Activated B cell treated with CpG ODN at 0.5 μM for 24 hours (primary cell): ENCODE measurements at regions not wholly inside any gene's neighbourhood (a gene's known extent, or its start where the extent isn't known, plus 50 kb on each side); places are given as distances from the start of the nearest gene placed in this dataset.

Experiments used
- ATAC-seq: fragments of 200-7000 bp; cut with Tn5 transposase; one replicate; pipeline ENCODE4 v1.10.0; 2021; ENCODE audit warnings: low read depth, mild to moderate bottlenecking, moderate library complexity
- CTCF ChIA-PET: fragments of 350-600 bp; sonication (Branson Sonifier 250); formaldehyde crosslinking; loops from one replicate; lab custom pipeline; 2021; ENCODE audit warnings: antibody characterized with exemption; lab: Charles Lee
- POLR2A ChIA-PET: fragments of 350-600 bp; sonication (Branson Sonifier 250); formaldehyde crosslinking; loops from one replicate; lab custom pipeline; 2021; ENCODE audit warnings: antibody characterized with exemption; lab: Charles Lee
- DNase-seq: peaks from one replicate; pipeline ENCODE4 v3.0.0; 2022
- H3K27ac Mint-ChIP-seq: one replicate; pipeline ENCODE4 v1.8.0; 2020; ENCODE audit warnings: mixed read lengths
- H3K27me3 Mint-ChIP-seq: one replicate; pipeline ENCODE4 v1.8.0; 2021; ENCODE audit warnings: mixed read lengths
- H3K36me3 Mint-ChIP-seq: one replicate; pipeline ENCODE4 v1.8.0; 2021; ENCODE audit warnings: low read depth, mixed read lengths
- H3K4me1 Mint-ChIP-seq: one replicate; pipeline ENCODE4 v1.8.0; 2021; ENCODE audit warnings: mixed read lengths
- H3K4me3 Mint-ChIP-seq: one replicate; pipeline ENCODE4 v1.8.0; 2020; ENCODE audit warnings: mild to moderate bottlenecking, mixed read lengths
- H3K9me3 Mint-ChIP-seq: one replicate; pipeline ENCODE4 v1.8.0; 2020; ENCODE audit warnings: mixed read lengths
- CTCF ChIP-seq: fragments of 200-600 bp; IDR thresholded peaks from one replicate; pipeline ENCODE4 v1.8.0; 2022; ENCODE audit warnings: antibody characterized with exemption, mild to moderate bottlenecking
- intact Hi-C: fragments of 100-400 bp; cut with micrococcal nuclease; formaldehyde crosslinking; loops from one replicate; pipeline ENCODE4 v1.15.1; 2024

GRCh38 chr6:154604119-154604518 is 93.6 kb upstream of the CNKSR3 start:
- Mint-ChIP-seq H3K27ac (no peak overlapping the region), H3K4me1 (peaks cover 32% of the 10 kb centered on the region), H3K4me3 (no peak overlapping the region), H3K36me3 (no peaks in the 10 kb centered on the region), H3K9me3 (no peaks in the 10 kb centered on the region), H3K27me3 (no peaks in the 10 kb centered on the region)
- DNase-seq, result no peak
- CTCF ChIA-PET, result no interaction called here
- POLR2A ChIA-PET, result no interaction called here
- intact Hi-C loops, result no loop called here
- no peak for ATAC-seq
- TF ChIP-seq CTCF, result no peak

- ChIA-PET CTCF (no interaction called here), POLR2A (no interaction called here)
- H3K4me3 Mint-ChIP-seq, result no peak overlapping the region
- intact Hi-C loops, result no loop called here
- no peak for TF ChIP-seq CTCF
- H3K9me3 Mint-ChIP-seq, result no peaks in the 10 kb centered on the region
- DNase-seq, result no peak
- no peaks in the 10 kb centered on the region for H3K27me3 Mint-ChIP-seq
- peaks cover 32% of the 10 kb centered on the region for H3K4me1 Mint-ChIP-seq
- H3K36me3 Mint-ChIP-seq, result no peaks in the 10 kb centered on the region
- no peak for ATAC-seq
- H3K27ac Mint-ChIP-seq, result no peak overlapping the region
These were observed 94.8 kb upstream of the CNKSR3 start for GRCh38 chr6:154605178-154605881.

- intact Hi-C loops, result no loop called here
- POLR2A ChIA-PET, result no interaction called here
- no peak overlapping the region for H3K4me3 Mint-ChIP-seq
These were observed 95.4 kb upstream of the CNKSR3 start for GRCh38 chr6:154605882-154606370.

GRCh38 chr6:154606457-154606856 is 96.0 kb upstream of the CNKSR3 start:
- ATAC-seq (peak; percentile 95), DNase-seq (peak; percentile 23)
- H3K27ac Mint-ChIP-seq, result no peak overlapping the region
- H3K36me3 Mint-ChIP-seq, result no peaks in the 10 kb centered on the region
- TF ChIP-seq CTCF, result no peak
- CTCF ChIA-PET, result no interaction called here
- intact Hi-C loops, result no loop called here
- POLR2A ChIA-PET, result no interaction called here
- H3K4me3 Mint-ChIP-seq, result peak overlapping the region; percentile 3
- H3K9me3 Mint-ChIP-seq, result no peaks in the 10 kb centered on the region
- peaks cover 32% of the 10 kb centered on the region for H3K4me1 Mint-ChIP-seq
- no peaks in the 10 kb centered on the region for H3K27me3 Mint-ChIP-seq

More at GRCh38 chr6:154605882-154606370, 95.4 kb upstream of the CNKSR3 start:
- Mint-ChIP-seq H3K36me3 (no peaks in the 10 kb centered on the region), H3K27ac (no peak overlapping the region), H3K4me1 (peaks cover 32% of the 10 kb centered on the region), H3K9me3 (no peaks in the 10 kb centered on the region), H3K27me3 (no peaks in the 10 kb centered on the region)
- ATAC-seq (no peak), DNase-seq (no peak)
- CTCF ChIA-PET, result no interaction called here
- TF ChIP-seq CTCF, result no peak

GRCh38 chr6:154606860-154607259 is 96.4 kb upstream of the CNKSR3 start:
- POLR2A ChIA-PET, result no interaction called here
- Mint-ChIP-seq H3K27me3 (no peaks in the 10 kb centered on the region), H3K27ac (no peak overlapping the region), H3K4me3 (no peak overlapping the region), H3K4me1 (peaks cover 32% of the 10 kb centered on the region), H3K9me3 (no peaks in the 10 kb centered on the region), H3K36me3 (no peaks in the 10 kb centered on the region)
- ATAC-seq (no peak), DNase-seq (no peak)
- CTCF ChIA-PET, result no interaction called here
- TF ChIP-seq CTCF, result no peak
- intact Hi-C loops, result no loop called here
